HG02840 (cell line): ENCODE measurements at regions not wholly inside any gene's neighbourhood (a gene's known extent, or its start where the extent isn't known, plus 50 kb on each side); places are given as distances from the start of the nearest gene placed in this dataset.
"Not testable (repeated sequence)": the region's sequence is repeated elsewhere in the genome, so short reads cannot be mapped to it uniquely, and the experiment has no call there.

Experiments
- ATAC-seq: cut with Tn5 transposase; IDR thresholded peaks from one replicate; pipeline ENCODE4 v1.9.1; 2021; ENCODE audit warnings: mild to moderate bottlenecking, moderate library complexity, moderate number of reproducible peaks; ENCODE audit not compliant: unreplicated experiment, low FRiP score

- not testable (repeated sequence) for ATAC-seq
Observed at GRCh38 chr9:62655705-62656104, 1465.9 kb downstream of the SPATA31A7 start.

- ATAC-seq, result not testable (repeated sequence)
Observed at GRCh38 chr9:62662733-62663507, 1473.1 kb downstream of the SPATA31A7 start.

GRCh38 chr9:62663512-62663911 is 1473.7 kb downstream of the SPATA31A7 start:
- ATAC-seq, result not testable (repeated sequence)

- not testable (repeated sequence) for ATAC-seq
Observed at GRCh38 chr9:62667137-62667824, 1477.4 kb downstream of the SPATA31A7 start.

- not testable (repeated sequence) for ATAC-seq
Observed at GRCh38 chr9:62677016-62677415, 1487.2 kb downstream of the SPATA31A7 start.

- ATAC-seq, result not testable (repeated sequence)
Observed at GRCh38 chr9:62678336-62678735, 1488.5 kb downstream of the SPATA31A7 start.

GRCh38 chr9:62679020-62679419 is 1489.2 kb downstream of the SPATA31A7 start:
- not testable (repeated sequence) for ATAC-seq

- peak; percentile 63 for ATAC-seq
Observed at GRCh38 chr9:62684833-62685647, 1495.2 kb downstream of the SPATA31A7 start.

GRCh38 chr9:62686313-62686712 is 1496.5 kb downstream of the SPATA31A7 start:
- ATAC-seq, result not testable (repeated sequence)

- ATAC-seq, result not testable (repeated sequence)
Observed at GRCh38 chr9:62693019-62693418, 1503.2 kb downstream of the SPATA31A7 start.

- not testable (repeated sequence) for ATAC-seq
Observed at GRCh38 chr9:62711317-62711716, 1521.5 kb downstream of the SPATA31A7 start.

- ATAC-seq, result not testable (repeated sequence)
Observed at GRCh38 chr9:62725580-62725979, 1535.7 kb downstream of the SPATA31A7 start.

- ATAC-seq, result peak; percentile 94
Observed at GRCh38 chr9:62730229-62731000, 1540.6 kb downstream of the SPATA31A7 start.

- not testable (repeated sequence) for ATAC-seq
Observed at GRCh38 chr9:62731015-62731414, 1541.2 kb downstream of the SPATA31A7 start.

- ATAC-seq, result not testable (repeated sequence)
Observed at GRCh38 chr9:62737004-62737606, 1547.3 kb downstream of the SPATA31A7 start.

- ATAC-seq, result not testable (repeated sequence)
Observed at GRCh38 chr9:62737915-62738314, 1548.1 kb downstream of the SPATA31A7 start.

GRCh38 chr9:62745774-62746529 is 1556.1 kb downstream of the SPATA31A7 start:
- not testable (repeated sequence) for ATAC-seq
